MCF 10A (cell line): ENCODE measurements at regions not wholly inside any gene's neighbourhood (a gene's known extent, or its start where the extent isn't known, plus 50 kb on each side); places are given as distances from the start of the nearest gene placed in this dataset.

Experiments used
- BruUV-seq: library from RNA; stranded (reverse); fragments of 400-500 nt; replicated peaks from 2 replicates; lab custom pipeline; 2021; lab: Mats Ljungman, UMichigan
- CTCF ChIA-PET: fragments of 300-600 bp; sonication (Branson Sonifier 250); formaldehyde crosslinking; extraction: SDS; loops from one replicate; lab custom pipeline; 2021; ENCODE audit warnings: antibody characterized with exemption, inconsistent platforms; lab: Yijun Ruan, JAX
- POLR2A ChIA-PET: fragments of 300-600, 350-650 bp; sonication (Branson Sonifier 250); formaldehyde crosslinking; extraction: SDS; loops from one replicate; lab custom pipeline; 2020; ENCODE audit warnings: antibody characterized with exemption, inconsistent platforms; lab: Yijun Ruan, JAX
- DNase-seq: peaks from one replicate; pipeline ENCODE4 v3.0.0-alpha.2; 2018; ENCODE audit not compliant: unreplicated experiment
- H3K27ac Mint-ChIP-seq: one replicate; pipeline ENCODE4 v1.8.0; 2022; ENCODE audit warnings: mild to moderate bottlenecking, low read depth, mixed read lengths; ENCODE audit not compliant: unreplicated experiment
- H3K27me3 Mint-ChIP-seq: one replicate; pipeline ENCODE4 v1.8.0; 2022; ENCODE audit warnings: mixed read lengths; ENCODE audit not compliant: insufficient read depth, unreplicated experiment
- H3K36me3 Mint-ChIP-seq: one replicate; pipeline ENCODE4 v1.8.0; 2022; ENCODE audit warnings: mild to moderate bottlenecking, moderate library complexity, mixed read lengths; ENCODE audit not compliant: insufficient read depth, unreplicated experiment
- H3K4me1 Mint-ChIP-seq: one replicate; pipeline ENCODE4 v1.8.0; 2022; ENCODE audit warnings: mixed read lengths; ENCODE audit not compliant: insufficient read depth, unreplicated experiment
- H3K4me3 Mint-ChIP-seq: one replicate; pipeline ENCODE4 v1.8.0; 2022; ENCODE audit warnings: mild to moderate bottlenecking, moderate library complexity, mixed read lengths; ENCODE audit not compliant: unreplicated experiment
- H3K9me3 Mint-ChIP-seq: one replicate; pipeline ENCODE4 v1.8.0; 2022; ENCODE audit warnings: mixed read lengths; ENCODE audit not compliant: unreplicated experiment
- CTCF ChIP-seq: fragments of 200-600 bp; IDR thresholded peaks from one replicate; pipeline ENCODE4 v1.8.0; 2022; ENCODE audit warnings: antibody characterized with exemption, mild to moderate bottlenecking; ENCODE audit not compliant: unreplicated experiment
- intact Hi-C: fragments of 100-400 bp; cut with micrococcal nuclease; formaldehyde crosslinking; loops from 2 replicates; pipeline ENCODE4 v1.14.1; 2022

- no peaks in the 10 kb centered on the region for H3K27me3 Mint-ChIP-seq
- no TSS peak for BruUV-seq
- no peak overlapping the region for H3K4me3 Mint-ChIP-seq
- intact Hi-C loops = no loop called here
- H3K36me3 Mint-ChIP-seq = no peaks in the 10 kb centered on the region
- no peak for TF ChIP-seq CTCF
- ChIA-PET CTCF (no interaction called here), POLR2A (no interaction called here)
- no peaks in the 10 kb centered on the region for H3K4me1 Mint-ChIP-seq
- peaks cover 33% of the 10 kb centered on the region for H3K9me3 Mint-ChIP-seq
- no peak for DNase-seq
- H3K27ac Mint-ChIP-seq = no peak overlapping the region
These were observed 955.1 kb downstream of the BRD1 start for GRCh38 chr22:48872271-48873190.

GRCh38 chr22:48871176-48871840 lies 956.4 kb downstream of the BRD1 start:
- no TSS peak for BruUV-seq
- Mint-ChIP-seq H3K9me3 (peaks cover 23% of the 10 kb centered on the region), H3K27me3 (no peaks in the 10 kb centered on the region), H3K4me1 (no peaks in the 10 kb centered on the region), H3K36me3 (no peaks in the 10 kb centered on the region), H3K4me3 (no peak overlapping the region), H3K27ac (no peak overlapping the region)
- TF ChIP-seq CTCF = no peak
- ChIA-PET POLR2A (no interaction called here), CTCF (no interaction called here)
- DNase-seq = no peak
- intact Hi-C loops = no loop called here

- no peak overlapping the region for H3K27ac Mint-ChIP-seq
- CTCF ChIA-PET = interaction anchor here (0.6 kb wide), 1 partner anchor 926 kb away, joined by 4 read pairs; no protein-coding TSS in a partner anchor
These were observed 957.2 kb downstream of the BRD1 start for GRCh38 chr22:48870436-48870835.

More at GRCh38 chr22:48870436-48870835, 957.2 kb downstream of the BRD1 start:
- Mint-ChIP-seq H3K4me1 (no peaks in the 10 kb centered on the region), H3K36me3 (no peaks in the 10 kb centered on the region), H3K27me3 (no peaks in the 10 kb centered on the region), H3K4me3 (no peak overlapping the region), H3K9me3 (peaks cover 18% of the 10 kb centered on the region)
- POLR2A ChIA-PET = no interaction called here
- no peak for TF ChIP-seq CTCF
- BruUV-seq = no TSS peak
- no peak for DNase-seq
- intact Hi-C loops = no loop called here
